ENCODE measurements at regions not wholly inside any gene's neighbourhood (a gene's known extent, or its start where the extent isn't known, plus 50 kb on each side); places are given as distances from the start of the nearest gene placed in this dataset.

DNA sequence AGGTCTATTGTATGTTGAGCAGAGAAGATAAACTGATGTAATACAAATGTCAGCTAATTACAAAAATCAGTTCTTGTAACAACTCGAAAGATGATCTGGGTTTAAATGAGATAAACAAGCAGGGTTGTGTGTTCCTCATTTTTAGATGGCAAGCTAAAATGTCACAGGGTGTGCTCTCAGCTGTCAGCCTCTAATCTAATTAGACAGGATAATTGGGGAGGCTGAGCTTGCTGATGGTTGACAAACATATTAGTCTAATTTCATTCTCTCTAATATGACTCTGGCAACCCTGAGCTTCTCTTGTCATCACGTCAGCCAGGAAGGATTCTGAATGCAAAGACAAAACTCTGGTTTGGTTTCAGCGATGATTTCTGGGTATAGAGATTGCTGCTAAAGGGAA, 335.3 kb upstream of the KAZN start:
- TF ChIP-seq, protein P1, sequence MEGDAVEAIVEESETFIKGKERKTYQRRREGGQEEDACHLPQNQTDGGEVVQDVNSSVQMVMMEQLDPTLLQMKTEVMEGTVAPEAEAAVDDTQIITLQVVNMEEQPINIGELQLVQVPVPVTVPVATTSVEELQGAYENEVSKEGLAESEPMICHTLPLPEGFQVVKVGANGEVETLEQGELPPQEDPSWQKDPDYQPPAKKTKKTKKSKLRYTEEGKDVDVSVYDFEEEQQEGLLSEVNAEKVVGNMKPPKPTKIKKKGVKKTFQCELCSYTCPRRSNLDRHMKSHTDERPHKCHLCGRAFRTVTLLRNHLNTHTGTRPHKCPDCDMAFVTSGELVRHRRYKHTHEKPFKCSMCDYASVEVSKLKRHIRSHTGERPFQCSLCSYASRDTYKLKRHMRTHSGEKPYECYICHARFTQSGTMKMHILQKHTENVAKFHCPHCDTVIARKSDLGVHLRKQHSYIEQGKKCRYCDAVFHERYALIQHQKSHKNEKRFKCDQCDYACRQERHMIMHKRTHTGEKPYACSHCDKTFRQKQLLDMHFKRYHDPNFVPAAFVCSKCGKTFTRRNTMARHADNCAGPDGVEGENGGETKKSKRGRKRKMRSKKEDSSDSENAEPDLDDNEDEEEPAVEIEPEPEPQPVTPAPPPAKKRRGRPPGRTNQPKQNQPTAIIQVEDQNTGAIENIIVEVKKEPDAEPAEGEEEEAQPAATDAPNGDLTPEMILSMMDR (IDR thresholded peaks at IDR 0.05), result no peak
- TF ChIP-seq POLR2AphosphoS5 (IDR thresholded peaks at IDR 0.05) (no peak), EP300 (IDR thresholded peaks at IDR 0.05) (no peak), POLR2A (IDR thresholded peaks at IDR 0.05) (no peak)
